HUES6 (cell line): ENCODE measurements at regions not wholly inside any gene's neighbourhood (a gene's known extent, or its start where the extent isn't known, plus 50 kb on each side); places are given as distances from the start of the nearest gene placed in this dataset.

Experiments used
- H3K27ac ChIP-seq: 2 replicates; pipeline ENCODE4 v1.7.0; 2013; ENCODE audit warnings: low read depth, mild to moderate bottlenecking, low read length, inconsistent platforms
- H3K27me3 ChIP-seq: 2 replicates; pipeline ENCODE4 v1.6.1; 2013; ENCODE audit warnings: low read length; ENCODE audit not compliant: control insufficient read depth, insufficient read depth
- H3K36me3 ChIP-seq: 2 replicates; pipeline ENCODE4 v1.6.1; 2013; ENCODE audit warnings: low read length; ENCODE audit not compliant: control insufficient read depth, insufficient read depth
- H3K4me1 ChIP-seq: 2 replicates; pipeline ENCODE4 v1.6.1; 2013; ENCODE audit warnings: low read length; ENCODE audit not compliant: control insufficient read depth, insufficient read depth
- H3K4me3 ChIP-seq: 2 replicates; pipeline ENCODE4 v1.5.1; 2013; ENCODE audit warnings: low read depth, low read length
- H3K9ac ChIP-seq: one replicate; pipeline ENCODE4 v1.6.1; 2013; ENCODE audit warnings: mild to moderate bottlenecking, low read length
- H3K9me3 ChIP-seq: 2 replicates; pipeline ENCODE4 v1.6.1; 2013; ENCODE audit warnings: low read depth, low read length; ENCODE audit not compliant: control insufficient read depth, insufficient read depth

DNA sequence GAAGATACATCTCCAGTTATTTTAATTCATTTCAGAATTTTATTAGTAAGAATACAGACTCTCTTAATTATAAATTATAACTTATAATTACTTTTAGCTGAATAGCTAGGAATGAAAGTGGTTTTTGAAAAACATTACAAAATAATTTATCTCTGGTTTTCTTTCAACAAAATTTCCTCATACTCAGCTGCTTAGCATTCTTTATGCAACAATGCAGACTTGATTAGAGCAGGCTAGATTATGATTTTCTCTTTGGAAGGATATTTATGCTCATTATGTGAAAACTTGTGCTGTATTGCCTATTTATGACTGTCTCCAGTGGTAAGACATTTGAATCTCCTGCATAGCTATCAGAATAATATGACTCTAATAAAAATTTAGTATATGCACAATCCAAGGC is 2023.7 kb downstream of the C4orf33 start:
- Histone ChIP-seq H3K36me3 (no peaks in the 10 kb centered on the region), H3K4me1 (no peaks in the 10 kb centered on the region), H3K27ac (no peak overlapping the region), H3K4me3 (no peak overlapping the region), H3K9me3 (peaks cover 3% of the 10 kb centered on the region; the same call in 1 of the 2 replicates), H3K9ac (no peak overlapping the region), H3K27me3 (no peaks in the 10 kb centered on the region)

DNA sequence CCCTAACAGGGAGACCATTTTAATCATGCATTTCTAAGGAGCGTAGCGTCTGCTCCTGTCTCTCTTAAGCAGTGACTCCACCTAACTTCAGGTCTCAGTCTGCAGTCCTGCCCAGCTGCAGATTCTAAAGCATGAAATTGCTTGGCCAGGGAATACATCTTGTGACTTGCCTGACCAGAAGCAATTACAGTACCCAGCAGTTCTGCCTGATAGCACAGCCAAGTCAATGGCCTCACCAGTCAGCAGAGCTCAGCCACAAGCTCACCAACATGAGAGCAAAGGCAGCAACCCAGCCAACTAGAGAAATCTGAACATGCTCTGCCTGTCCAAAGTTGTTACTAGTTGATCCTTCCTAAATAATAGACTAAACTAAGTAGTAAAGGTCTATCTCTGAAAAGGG is 2011.9 kb upstream of the PCDH10 start:
- Histone ChIP-seq H3K27ac (no peak overlapping the region), H3K4me1 (no peaks in the 10 kb centered on the region), H3K4me3 (no peak overlapping the region), H3K9me3 (no peaks in the 10 kb centered on the region), H3K9ac (no peak overlapping the region), H3K36me3 (no peaks in the 10 kb centered on the region), H3K27me3 (no peaks in the 10 kb centered on the region)

DNA sequence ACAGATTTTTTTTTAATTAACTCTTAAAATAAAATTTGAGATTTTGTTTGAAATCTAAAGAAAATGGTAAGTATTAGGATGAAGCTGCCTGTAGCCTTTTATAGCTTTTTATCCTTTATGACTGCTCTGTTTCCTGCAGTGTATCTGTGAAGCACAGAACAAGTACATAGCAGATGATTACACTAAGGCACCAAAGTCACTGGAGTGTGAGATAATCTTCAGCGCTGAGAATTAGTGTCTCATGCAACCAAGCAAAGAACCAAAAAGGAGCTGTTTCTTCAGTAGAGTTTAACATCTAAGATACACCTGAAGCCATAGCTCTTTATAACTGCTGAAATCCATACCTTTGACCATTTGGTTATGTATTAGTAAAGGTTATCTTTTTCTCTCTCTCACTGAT is 1989.8 kb upstream of the PCDH10 start:
- no peaks in the 10 kb centered on the region for H3K36me3 ChIP-seq
- no peak overlapping the region for H3K27ac ChIP-seq
- no peaks in the 10 kb centered on the region for H3K27me3 ChIP-seq
- no peak overlapping the region for H3K9ac ChIP-seq
- H3K4me3 ChIP-seq, result no peak overlapping the region
- no peaks in the 10 kb centered on the region for H3K4me1 ChIP-seq
- no peaks in the 10 kb centered on the region for H3K9me3 ChIP-seq

DNA sequence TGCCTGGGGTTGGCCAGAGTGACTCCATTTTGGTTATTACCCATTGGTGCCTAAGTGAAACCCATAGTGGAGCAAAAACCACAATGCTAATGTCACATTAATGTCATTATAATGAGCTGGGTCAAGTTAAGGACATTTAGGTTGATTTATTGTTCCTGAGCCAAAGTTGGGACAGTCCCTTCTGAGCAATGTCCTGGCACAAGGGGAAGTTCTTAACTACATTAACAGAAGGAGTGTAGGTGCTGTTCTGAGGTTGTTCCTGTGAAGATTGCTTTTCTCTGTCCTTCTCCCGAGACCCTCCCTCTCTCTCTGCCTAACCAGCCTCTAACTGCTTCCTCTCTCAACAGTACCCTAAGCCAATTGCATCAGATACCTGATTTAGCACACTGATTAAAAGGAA is 1956.8 kb upstream of the PCDH10 start:
- H3K4me1 ChIP-seq, result no peaks in the 10 kb centered on the region
- H3K36me3 ChIP-seq, result no peaks in the 10 kb centered on the region
- peaks cover 7% of the 10 kb centered on the region; the same call in 1 of the 2 replicates for H3K9me3 ChIP-seq
- H3K4me3 ChIP-seq, result no peak overlapping the region
- H3K27ac ChIP-seq, result no peak overlapping the region
- H3K27me3 ChIP-seq, result no peaks in the 10 kb centered on the region
- no peak overlapping the region for H3K9ac ChIP-seq

DNA sequence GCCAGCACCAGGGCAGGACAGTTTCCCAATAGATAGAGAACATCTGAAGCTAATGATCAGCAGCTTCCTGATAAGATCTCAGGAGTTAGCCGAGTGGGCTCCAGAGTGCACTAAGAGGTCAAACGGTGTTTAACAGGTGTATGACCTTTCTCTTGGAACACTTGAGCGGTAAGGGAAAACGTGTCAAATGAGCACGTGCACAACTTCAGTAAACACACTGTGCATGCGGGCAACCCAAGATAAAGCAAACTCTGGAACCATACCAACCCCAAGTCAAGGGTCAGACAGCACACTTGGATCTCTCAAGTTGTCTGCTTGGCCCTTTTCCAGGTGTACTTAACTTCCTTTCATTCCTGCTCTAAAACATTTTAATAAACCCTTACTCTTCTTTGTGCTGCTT is 1941.5 kb upstream of the PCDH10 start:
- Histone ChIP-seq H3K36me3 (no peaks in the 10 kb centered on the region), H3K9me3 (peaks cover 4% of the 10 kb centered on the region; the same call in 1 of the 2 replicates), H3K4me3 (no peak overlapping the region), H3K27ac (no peak overlapping the region), H3K4me1 (no peaks in the 10 kb centered on the region), H3K9ac (no peak overlapping the region), H3K27me3 (no peaks in the 10 kb centered on the region)

DNA sequence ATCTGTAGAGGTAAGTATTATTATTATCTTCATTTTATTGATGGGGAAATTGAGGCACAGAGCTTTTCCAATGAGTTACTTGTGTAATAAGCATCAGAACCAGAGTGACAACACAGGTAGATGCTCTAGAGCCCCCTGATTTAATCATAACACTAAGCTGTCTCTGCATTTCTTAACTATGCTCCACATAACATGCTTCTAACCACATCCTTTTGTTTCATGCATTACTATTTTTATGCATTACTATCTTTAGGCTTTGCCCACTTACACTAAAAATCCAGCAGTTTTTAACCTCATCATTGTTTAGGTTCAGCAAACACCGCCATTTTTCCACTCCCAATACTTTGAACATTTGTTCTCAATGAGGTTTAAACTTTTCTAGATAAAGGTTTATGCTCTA is 1900.8 kb upstream of the PCDH10 start:
- no peak overlapping the region for H3K9ac ChIP-seq
- H3K27me3 ChIP-seq, result no peaks in the 10 kb centered on the region
- no peaks in the 10 kb centered on the region for H3K9me3 ChIP-seq
- H3K27ac ChIP-seq, result no peak overlapping the region
- no peaks in the 10 kb centered on the region for H3K4me1 ChIP-seq
- H3K36me3 ChIP-seq, result no peaks in the 10 kb centered on the region
- H3K4me3 ChIP-seq, result no peak overlapping the region

DNA sequence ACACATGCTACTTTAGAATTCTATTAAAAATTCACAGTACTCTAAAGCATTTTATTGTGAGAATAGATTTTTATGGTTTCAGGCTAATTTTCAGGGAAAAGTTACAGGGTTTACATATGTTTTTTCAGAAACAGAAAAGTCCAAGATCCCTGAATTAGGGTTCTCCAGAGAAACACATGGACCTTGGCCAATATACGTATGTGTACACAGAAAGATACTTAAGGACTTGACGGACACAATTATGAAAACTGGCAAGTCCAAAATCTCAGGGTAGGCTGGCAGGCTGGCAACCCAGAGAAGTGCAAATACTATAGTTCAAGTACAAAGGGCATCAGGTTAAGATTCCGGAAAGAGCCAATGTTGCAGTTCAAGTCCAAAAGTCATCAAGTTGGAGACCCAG is 1897.8 kb upstream of the PCDH10 start:
- Histone ChIP-seq H3K9ac (no peak overlapping the region), H3K4me3 (no peak overlapping the region), H3K27ac (no peak overlapping the region), H3K27me3 (no peaks in the 10 kb centered on the region), H3K4me1 (no peaks in the 10 kb centered on the region), H3K9me3 (no peaks in the 10 kb centered on the region), H3K36me3 (no peaks in the 10 kb centered on the region)

DNA sequence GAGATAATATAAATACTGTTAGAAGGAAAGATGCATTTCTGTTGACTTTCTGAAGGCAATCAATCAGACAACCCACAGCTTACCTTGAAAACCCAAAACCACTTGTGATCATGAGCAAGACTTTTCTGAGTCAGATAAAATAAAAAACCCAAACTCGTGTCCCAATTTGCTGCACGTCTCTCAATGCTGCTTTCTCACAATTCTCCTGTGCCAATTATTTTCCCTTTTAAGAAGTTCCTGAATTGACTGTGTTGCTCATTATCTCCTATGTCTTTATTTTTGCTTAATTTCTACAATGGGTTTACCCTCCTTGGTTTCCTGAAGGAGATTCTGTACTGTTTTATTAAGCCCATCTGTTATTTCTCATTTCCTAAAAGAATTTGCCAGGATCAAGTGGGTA is 1891.9 kb upstream of the PCDH10 start:
- Histone ChIP-seq H3K36me3 (no peaks in the 10 kb centered on the region), H3K9ac (no peak overlapping the region), H3K9me3 (no peaks in the 10 kb centered on the region), H3K4me3 (no peak overlapping the region), H3K4me1 (no peaks in the 10 kb centered on the region; the same call in 1 of the 2 replicates), H3K27ac (no peak overlapping the region), H3K27me3 (no peaks in the 10 kb centered on the region)

DNA sequence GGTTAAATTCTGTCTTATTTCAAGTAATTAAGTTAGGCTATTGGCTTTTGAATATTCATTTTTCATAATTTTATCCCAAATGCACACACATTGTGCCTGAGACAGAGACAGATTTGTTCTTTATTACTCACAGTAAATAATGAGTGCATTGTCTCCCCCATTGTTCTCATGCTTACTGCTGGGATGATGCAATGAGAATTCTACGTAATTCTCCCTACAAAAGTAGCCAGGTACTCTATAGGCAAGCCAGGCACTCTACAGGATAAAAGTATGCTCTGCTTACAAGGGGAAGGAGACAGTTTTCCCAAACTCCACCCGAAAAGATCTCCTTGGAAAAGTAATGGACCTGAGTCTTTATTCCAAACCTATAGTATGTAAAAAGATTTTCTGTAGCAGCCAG is 1890.7 kb upstream of the PCDH10 start:
- no peaks in the 10 kb centered on the region for H3K27me3 ChIP-seq

DNA sequence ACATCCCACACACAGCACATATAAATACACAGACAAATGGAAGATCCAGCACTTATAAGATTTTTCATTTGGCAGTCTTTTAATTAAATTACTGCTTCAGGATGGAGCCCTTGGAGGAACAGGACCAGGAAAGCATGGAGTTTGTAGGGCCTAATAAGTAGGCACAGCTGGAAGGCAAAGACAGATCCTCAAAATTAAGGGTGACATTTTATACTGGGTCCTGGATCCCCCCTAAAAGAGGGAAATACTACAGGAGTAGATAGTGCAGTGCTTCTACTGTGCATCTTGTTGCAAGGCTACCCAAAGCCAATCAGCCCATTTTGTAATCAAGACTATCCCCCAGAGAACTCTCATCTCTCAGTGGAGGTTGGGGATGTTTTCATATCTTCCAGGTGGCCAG is 1860.7 kb upstream of the PCDH10 start:
- Histone ChIP-seq H3K9ac (no peak overlapping the region), H3K4me1 (no peaks in the 10 kb centered on the region), H3K9me3 (peaks cover 25% of the 10 kb centered on the region), H3K4me3 (no peak overlapping the region), H3K36me3 (no peaks in the 10 kb centered on the region), H3K27ac (no peak overlapping the region), H3K27me3 (no peaks in the 10 kb centered on the region)

More for the DNA sequence above, 1890.7 kb upstream of the PCDH10 start:
- Histone ChIP-seq H3K4me3 (no peak overlapping the region), H3K4me1 (no peaks in the 10 kb centered on the region; the same call in 1 of the 2 replicates), H3K27ac (no peak overlapping the region), H3K9me3 (no peaks in the 10 kb centered on the region), H3K9ac (no peak overlapping the region), H3K36me3 (no peaks in the 10 kb centered on the region)

DNA sequence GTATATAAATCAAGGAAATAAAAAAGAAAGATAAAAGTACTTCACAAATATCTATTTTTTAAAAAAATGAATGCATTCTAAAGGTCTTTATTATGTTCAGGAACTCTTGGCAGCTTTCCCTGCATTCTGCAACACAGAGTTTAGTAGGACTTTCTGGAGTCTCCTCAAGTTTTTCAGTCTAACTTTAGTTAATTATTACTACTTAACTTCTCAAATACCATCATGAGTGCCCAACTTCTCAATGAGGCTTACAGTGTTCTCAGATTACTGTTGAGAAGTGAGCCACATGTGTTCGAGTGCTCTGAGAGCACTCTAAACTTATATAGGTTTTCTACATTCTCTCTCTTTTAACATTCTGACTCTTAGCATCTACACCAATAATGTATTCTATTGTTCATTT is 1852.9 kb upstream of the PCDH10 start:
- Histone ChIP-seq H3K9me3 (0 out of 2 replicates have a peak, but pooled peaks cover 1% of the 10 kb centered on the region), H3K4me1 (no peaks in the 10 kb centered on the region), H3K36me3 (no peaks in the 10 kb centered on the region), H3K27ac (no peak overlapping the region), H3K27me3 (no peaks in the 10 kb centered on the region), H3K4me3 (no peak overlapping the region), H3K9ac (no peak overlapping the region)

DNA sequence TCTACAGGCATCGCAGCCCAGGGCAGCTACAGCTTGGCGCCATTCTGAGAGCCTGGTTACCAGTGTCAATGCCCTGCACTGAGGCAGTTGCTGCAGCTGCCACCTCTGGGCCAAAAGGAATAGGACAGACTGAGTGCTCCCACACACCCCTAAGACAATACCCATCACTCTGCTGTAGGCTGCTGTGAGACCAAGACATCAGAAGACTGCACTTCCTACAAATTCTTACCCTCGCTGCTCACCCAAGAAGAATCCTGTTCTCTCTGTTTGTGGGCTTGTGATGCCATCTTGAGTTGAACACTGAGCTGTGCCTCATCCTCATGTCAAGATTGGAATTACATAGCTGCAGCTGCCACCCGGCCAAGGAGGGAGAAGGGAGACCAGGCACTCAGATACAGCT is 1847.0 kb upstream of the PCDH10 start:
- H3K4me1 ChIP-seq, result 0 out of 2 replicates have a peak, but pooled peaks cover 3% of the 10 kb centered on the region

More for the DNA sequence above, 1847.0 kb upstream of the PCDH10 start:
- Histone ChIP-seq H3K4me3 (no peak overlapping the region), H3K9me3 (no peaks in the 10 kb centered on the region), H3K27ac (no peak overlapping the region), H3K27me3 (no peaks in the 10 kb centered on the region), H3K36me3 (no peaks in the 10 kb centered on the region), H3K9ac (no peak overlapping the region)
